ENCODE measurements at regions not wholly inside any gene's neighbourhood (a gene's known extent, or its start where the extent isn't known, plus 50 kb on each side); places are given as distances from the start of the nearest gene placed in this dataset.

- DNase-seq (ENCODE audit: low read depth, low spot score): no peak
- Histone ChIP-seq H3K36me3 (ENCODE audit: insufficient read depth, low read length) (no peaks in the 10 kb centered on the region), H3K9ac (ENCODE audit: insufficient read length) (no peak overlapping the region), H3K9me3 (ENCODE audit: low read depth, low read length) (no peaks in the 10 kb centered on the region), H3K4me3 (0 out of 2 replicates have a peak overlapping the region, but pooled peaks have one; percentile 5), H3K27ac (no peak overlapping the region)
- no peak for TF ChIP-seq POLR2AphosphoS5 (IDR thresholded peaks at IDR 0.05; ENCODE audit: borderline replicate concordance, low read depth, low read length)
- TF ChIP-seq EZH2 (IDR thresholded peaks at IDR 0.05): no peak
- TF ChIP-seq FOXP2 (optimal IDR thresholded peaks at IDR 0.05; ENCODE audit: control extremely low read depth, extremely low read length, insufficient read depth): no peak
Measured at GRCh38 chr1:245051349-245052221, 103.2 kb upstream of the KIF26B start.

GRCh38 chr1:245046769-245047168 lies 108.0 kb upstream of the KIF26B start:
- TF ChIP-seq FOXP2 (optimal IDR thresholded peaks at IDR 0.05; ENCODE audit: control extremely low read depth, extremely low read length, insufficient read depth) (no peak), EZH2 (IDR thresholded peaks at IDR 0.05) (no peak), POLR2AphosphoS5 (IDR thresholded peaks at IDR 0.05; ENCODE audit: borderline replicate concordance, low read depth, low read length) (no peak)

GRCh38 chr1:245046315-245046714 lies 108.5 kb upstream of the KIF26B start:
- DNase-seq (ENCODE audit: low read depth, low spot score): no peak
- H3K9me3 ChIP-seq (ENCODE audit: low read depth, low read length): no peaks in the 10 kb centered on the region
- no peak overlapping the region for H3K4me3 ChIP-seq
- no peak overlapping the region for H3K9ac ChIP-seq (ENCODE audit: insufficient read length)
- no peaks in the 10 kb centered on the region for H3K36me3 ChIP-seq (ENCODE audit: insufficient read depth, low read length)
- H3K27ac ChIP-seq: no peak overlapping the region
- TF ChIP-seq EZH2 (IDR thresholded peaks at IDR 0.05) (no peak), POLR2AphosphoS5 (IDR thresholded peaks at IDR 0.05; ENCODE audit: borderline replicate concordance, low read depth, low read length) (no peak), FOXP2 (optimal IDR thresholded peaks at IDR 0.05; ENCODE audit: control extremely low read depth, extremely low read length, insufficient read depth) (no peak)

More at GRCh38 chr1:245046769-245047168, 108.0 kb upstream of the KIF26B start:
- no peak overlapping the region for H3K4me3 ChIP-seq
- H3K9me3 ChIP-seq (ENCODE audit: low read depth, low read length): no peaks in the 10 kb centered on the region
- no peaks in the 10 kb centered on the region for H3K36me3 ChIP-seq (ENCODE audit: insufficient read depth, low read length)
- H3K27ac ChIP-seq: no peak overlapping the region
- no peak for DNase-seq (ENCODE audit: low read depth, low spot score)
- no peak overlapping the region for H3K9ac ChIP-seq (ENCODE audit: insufficient read length)

GRCh38 chr1:245045087-245045881 lies 109.5 kb upstream of the KIF26B start:
- H3K27ac ChIP-seq: no peak overlapping the region
- H3K9me3 ChIP-seq (ENCODE audit: low read depth, low read length): no peaks in the 10 kb centered on the region
- TF ChIP-seq POLR2AphosphoS5 (IDR thresholded peaks at IDR 0.05; ENCODE audit: borderline replicate concordance, low read depth, low read length) (no peak), EZH2 (IDR thresholded peaks at IDR 0.05) (no peak), FOXP2 (optimal IDR thresholded peaks at IDR 0.05; ENCODE audit: control extremely low read depth, extremely low read length, insufficient read depth) (no peak)
- no peak overlapping the region for H3K9ac ChIP-seq (ENCODE audit: insufficient read length)
- no peak for DNase-seq (ENCODE audit: low read depth, low spot score)
- H3K4me3 ChIP-seq: no peak overlapping the region
- no peaks in the 10 kb centered on the region for H3K36me3 ChIP-seq (ENCODE audit: insufficient read depth, low read length)

GRCh38 chr1:245043611-245043940 lies 111.2 kb upstream of the KIF26B start:
- no peak overlapping the region for H3K4me3 ChIP-seq
- no peak for DNase-seq (ENCODE audit: low read depth, low spot score)
- no peak for TF ChIP-seq POLR2AphosphoS5 (IDR thresholded peaks at IDR 0.05; ENCODE audit: borderline replicate concordance, low read depth, low read length)
- no peak for TF ChIP-seq FOXP2 (optimal IDR thresholded peaks at IDR 0.05; ENCODE audit: control extremely low read depth, extremely low read length, insufficient read depth)
- TF ChIP-seq EZH2 (IDR thresholded peaks at IDR 0.05): no peak
- peak overlapping the region; percentile 63 for H3K9ac ChIP-seq (ENCODE audit: insufficient read length)
- H3K36me3 ChIP-seq (ENCODE audit: insufficient read depth, low read length): no peaks in the 10 kb centered on the region
- H3K9me3 ChIP-seq (ENCODE audit: low read depth, low read length): no peaks in the 10 kb centered on the region
- H3K27ac ChIP-seq: 0 out of 2 replicates have a peak overlapping the region, but pooled peaks have one; percentile 54

GRCh38 chr1:245041058-245041698 lies 113.6 kb upstream of the KIF26B start:
- no peak for DNase-seq (ENCODE audit: low read depth, low spot score)

GRCh38 chr1:245039196-245039595 lies 115.6 kb upstream of the KIF26B start:
- H3K9me3 ChIP-seq (ENCODE audit: low read depth, low read length): no peaks in the 10 kb centered on the region
- H3K36me3 ChIP-seq (ENCODE audit: insufficient read depth, low read length): no peaks in the 10 kb centered on the region
- TF ChIP-seq EZH2 (IDR thresholded peaks at IDR 0.05) (no peak), FOXP2 (optimal IDR thresholded peaks at IDR 0.05; ENCODE audit: control extremely low read depth, extremely low read length, insufficient read depth) (no peak), POLR2AphosphoS5 (IDR thresholded peaks at IDR 0.05; ENCODE audit: borderline replicate concordance, low read depth, low read length) (no peak)
- H3K9ac ChIP-seq (ENCODE audit: insufficient read length): no peak overlapping the region
- no peak for DNase-seq (ENCODE audit: low read depth, low spot score)
- H3K4me3 ChIP-seq: no peak overlapping the region
- no peak overlapping the region for H3K27ac ChIP-seq

More at GRCh38 chr1:245041058-245041698, 113.6 kb upstream of the KIF26B start:
- no peaks in the 10 kb centered on the region for H3K9me3 ChIP-seq (ENCODE audit: low read depth, low read length)
- H3K27ac ChIP-seq: no peak overlapping the region
- no peak overlapping the region for H3K4me3 ChIP-seq
- TF ChIP-seq EZH2 (IDR thresholded peaks at IDR 0.05): no peak
- TF ChIP-seq FOXP2 (optimal IDR thresholded peaks at IDR 0.05; ENCODE audit: control extremely low read depth, extremely low read length, insufficient read depth): no peak
- TF ChIP-seq POLR2AphosphoS5 (IDR thresholded peaks at IDR 0.05; ENCODE audit: borderline replicate concordance, low read depth, low read length): no peak
- no peaks in the 10 kb centered on the region for H3K36me3 ChIP-seq (ENCODE audit: insufficient read depth, low read length)
- no peak overlapping the region for H3K9ac ChIP-seq (ENCODE audit: insufficient read length)

GRCh38 chr1:245036102-245036501 lies 118.7 kb upstream of the KIF26B start:
- no peak overlapping the region for H3K27ac ChIP-seq
- no peak overlapping the region for H3K4me3 ChIP-seq
- no peaks in the 10 kb centered on the region for H3K9me3 ChIP-seq (ENCODE audit: low read depth, low read length)
- no peak for DNase-seq (ENCODE audit: low read depth, low spot score)
- H3K9ac ChIP-seq (ENCODE audit: insufficient read length): no peak overlapping the region
- TF ChIP-seq EZH2 (IDR thresholded peaks at IDR 0.05) (no peak), POLR2AphosphoS5 (IDR thresholded peaks at IDR 0.05; ENCODE audit: borderline replicate concordance, low read depth, low read length) (no peak), FOXP2 (optimal IDR thresholded peaks at IDR 0.05; ENCODE audit: control extremely low read depth, extremely low read length, insufficient read depth) (no peak)
- H3K36me3 ChIP-seq (ENCODE audit: insufficient read depth, low read length): no peaks in the 10 kb centered on the region

Measured in SK-N-MC (cell line).